ENCODE measurements at regions not wholly inside any gene's neighbourhood (a gene's known extent, or its start where the extent isn't known, plus 50 kb on each side); places are given as distances from the start of the nearest gene placed in this dataset.
A peak's percentile ranks its signal among the peaks of the same experiment; 100 is the strongest.

DNA sequence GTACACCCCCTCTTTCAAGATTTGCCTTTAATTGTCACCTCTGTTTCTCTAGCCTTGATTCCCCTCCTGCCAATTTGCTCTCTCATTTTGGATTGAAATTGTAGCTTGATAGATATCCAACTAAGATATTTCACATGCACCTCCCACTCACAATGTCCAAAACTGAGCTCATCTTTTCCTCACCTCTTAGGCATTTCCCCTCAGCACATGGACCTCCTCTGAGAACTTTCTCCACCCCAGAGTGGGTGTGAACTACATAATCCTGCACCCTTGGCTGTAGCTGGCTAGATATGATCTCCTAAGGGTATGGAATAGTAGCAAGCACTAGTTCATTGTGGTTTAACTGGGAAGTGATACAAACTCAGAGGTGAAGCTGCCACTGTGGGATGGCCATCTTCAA lies 91.5 kb upstream of the SESN3 start:
- DNase-seq (ENCODE audit: low read depth) = peak; percentile 24

DNA sequence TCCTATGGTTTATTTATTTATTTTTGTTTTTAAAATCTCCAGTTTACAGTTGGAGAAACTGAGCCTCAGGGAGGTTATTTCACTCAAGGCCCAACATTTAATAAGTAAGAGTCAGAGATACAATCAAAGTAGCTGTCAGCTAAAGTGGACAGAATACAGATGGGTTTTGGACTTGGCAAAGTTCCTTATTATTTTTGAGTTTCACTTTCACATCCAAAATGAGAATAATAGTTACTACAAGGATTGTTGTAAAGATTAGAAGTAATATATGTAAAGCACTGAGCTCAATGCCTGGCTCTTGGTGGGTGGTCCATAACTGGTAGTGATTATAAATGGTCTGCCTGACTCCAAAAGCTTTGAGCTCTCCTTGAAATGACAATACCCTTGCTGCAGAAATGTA lies 87.5 kb upstream of the SESN3 start:
- DNase-seq (ENCODE audit: low read depth) = no peak

DNA sequence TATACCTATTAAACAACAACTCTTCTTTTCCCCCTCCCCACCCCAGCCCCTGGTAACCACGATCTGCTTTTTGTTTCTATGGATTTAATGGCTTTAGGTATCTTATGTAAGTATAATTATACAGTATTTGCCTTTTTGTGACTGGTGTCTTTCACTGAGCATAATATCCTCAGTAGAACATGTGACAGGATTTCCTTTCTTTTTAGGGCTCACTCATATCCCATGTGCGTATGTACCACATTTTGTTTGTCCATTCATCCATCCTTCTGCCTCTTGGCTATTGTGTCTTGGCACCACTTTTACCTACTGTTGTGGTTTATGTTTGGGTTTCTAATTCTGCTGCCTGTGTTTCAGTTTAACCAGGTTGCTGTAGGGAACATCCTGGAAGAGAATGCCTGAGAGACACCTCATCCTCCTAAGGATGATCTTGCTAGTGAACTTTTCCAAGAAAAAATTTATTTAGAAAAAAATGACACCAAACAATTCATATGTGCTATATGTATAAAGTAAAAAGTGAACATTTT lies 77.6 kb upstream of the SESN3 start:
- DNase-seq (ENCODE audit: low read depth) = no peak

DNA sequence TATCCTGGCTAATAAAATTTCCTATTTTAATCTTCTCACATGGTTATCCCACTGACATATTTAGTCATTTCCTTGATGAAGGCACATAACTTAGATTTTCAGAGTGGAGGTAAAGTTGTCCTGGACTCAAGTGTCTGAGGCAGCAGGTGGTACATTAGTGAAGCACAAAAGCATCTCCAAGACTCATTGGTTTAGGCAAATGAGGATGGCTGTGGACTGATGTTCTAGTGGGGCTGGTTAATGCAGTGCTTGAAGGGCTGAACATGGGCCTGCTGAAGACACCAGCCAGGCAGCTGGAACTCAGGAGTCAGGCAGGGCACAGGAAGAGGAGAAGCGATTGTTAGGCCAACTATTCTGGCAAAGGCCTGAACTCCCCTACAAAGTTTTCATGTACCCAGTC lies 76.3 kb upstream of the SESN3 start:
- DNase-seq (ENCODE audit: low read depth) = no peak

DNA sequence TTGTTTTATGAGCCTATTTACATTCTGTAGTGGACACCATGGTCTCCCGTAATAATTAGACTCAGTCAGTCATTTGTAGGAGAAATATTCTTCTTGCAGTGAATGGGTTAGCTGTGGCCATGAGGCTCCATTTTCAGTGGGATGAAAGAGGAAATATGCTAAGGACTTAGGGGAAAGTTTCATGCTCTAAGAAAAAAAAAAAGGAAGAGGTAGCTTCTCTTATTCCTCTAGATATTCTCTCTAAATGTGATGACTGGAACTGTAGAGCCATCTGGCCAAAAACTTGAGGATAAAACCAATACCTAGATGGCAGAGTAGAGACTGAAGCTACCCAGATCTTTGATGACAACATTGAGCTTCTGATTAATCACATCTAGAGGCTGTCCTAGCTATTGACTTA lies 75.8 kb upstream of the SESN3 start:
- DNase-seq (ENCODE audit: low read depth) = no peak

DNA sequence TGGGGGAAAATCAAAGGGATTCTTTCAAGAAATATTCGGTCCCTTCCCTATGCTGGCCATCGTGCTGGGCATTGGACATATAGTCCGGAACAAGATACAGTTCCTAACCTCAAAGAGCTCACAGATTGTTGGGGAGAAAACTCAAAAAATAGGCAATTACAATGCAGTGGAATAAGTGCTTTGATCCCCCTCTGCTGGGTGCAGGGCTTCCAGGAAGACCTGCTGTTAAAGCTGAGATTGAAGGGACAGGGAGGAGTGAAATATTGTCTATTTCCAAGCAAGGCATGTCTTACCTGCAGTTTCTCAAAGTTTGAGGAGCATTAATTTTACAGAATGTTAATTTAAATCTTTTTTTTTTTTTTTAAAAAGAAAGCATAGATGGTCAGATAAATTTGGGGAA lies 75.1 kb upstream of the SESN3 start:
- no peak for DNase-seq (ENCODE audit: low read depth)

DNA sequence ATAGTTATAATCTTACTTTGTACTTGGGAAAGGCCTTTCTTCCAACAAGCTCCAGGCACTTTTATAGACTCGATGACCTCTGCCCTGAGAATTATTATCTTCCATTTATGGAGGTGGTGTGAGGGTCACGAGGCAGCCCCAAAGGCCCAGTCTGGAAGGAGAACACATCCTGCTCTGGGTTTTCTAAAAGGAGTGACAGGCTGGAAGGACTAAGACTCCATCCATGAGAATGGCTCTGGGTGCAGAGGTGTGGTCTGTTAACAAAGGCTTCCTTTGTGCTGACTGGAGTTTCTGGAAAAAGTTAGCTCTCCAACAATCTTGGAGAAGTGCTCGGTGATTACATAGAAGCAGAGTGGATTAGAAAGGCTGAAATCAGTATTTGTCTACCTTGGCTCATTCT lies 74.7 kb upstream of the SESN3 start:
- no peak for DNase-seq (ENCODE audit: low read depth)

DNA sequence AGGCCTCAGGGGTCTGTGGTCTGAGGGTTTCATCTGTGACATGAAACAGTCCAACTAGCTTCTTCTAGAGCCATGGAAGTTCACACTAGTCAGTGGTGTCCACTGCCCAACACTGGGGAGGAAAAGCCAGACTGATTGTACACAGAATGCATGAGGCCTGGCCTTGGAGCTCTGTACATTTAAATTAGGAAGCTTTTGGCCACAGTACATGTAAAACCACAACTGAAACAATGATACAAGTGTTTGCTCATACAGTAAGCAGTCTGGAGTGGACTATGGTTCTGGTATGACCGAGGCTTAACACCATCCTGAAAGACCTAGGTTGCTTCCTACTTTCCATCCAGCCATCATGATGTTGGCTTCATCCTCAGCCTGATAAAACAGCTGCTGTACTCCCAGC lies 73.8 kb upstream of the SESN3 start:
- DNase-seq (ENCODE audit: low read depth) = no peak

DNA sequence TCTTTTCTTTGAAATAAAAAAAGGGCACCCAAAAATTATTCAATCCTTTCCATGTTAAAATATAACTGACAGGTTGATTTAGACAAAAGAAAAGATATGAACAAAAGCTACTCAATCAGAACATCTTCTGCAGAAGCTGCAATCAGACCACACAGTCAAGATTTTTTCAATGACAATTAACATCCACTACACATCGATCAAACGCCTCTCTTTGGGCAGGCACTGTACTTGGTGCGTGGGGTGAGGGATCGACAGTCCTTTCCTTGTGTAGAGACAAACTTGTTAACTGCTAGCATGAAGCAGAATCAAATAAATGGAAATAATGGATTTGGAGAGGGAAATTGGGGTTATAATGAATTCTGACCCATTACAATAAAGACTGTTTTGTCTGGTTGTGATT lies 71.2 kb upstream of the SESN3 start:
- DNase-seq (ENCODE audit: low read depth) = no peak

DNA sequence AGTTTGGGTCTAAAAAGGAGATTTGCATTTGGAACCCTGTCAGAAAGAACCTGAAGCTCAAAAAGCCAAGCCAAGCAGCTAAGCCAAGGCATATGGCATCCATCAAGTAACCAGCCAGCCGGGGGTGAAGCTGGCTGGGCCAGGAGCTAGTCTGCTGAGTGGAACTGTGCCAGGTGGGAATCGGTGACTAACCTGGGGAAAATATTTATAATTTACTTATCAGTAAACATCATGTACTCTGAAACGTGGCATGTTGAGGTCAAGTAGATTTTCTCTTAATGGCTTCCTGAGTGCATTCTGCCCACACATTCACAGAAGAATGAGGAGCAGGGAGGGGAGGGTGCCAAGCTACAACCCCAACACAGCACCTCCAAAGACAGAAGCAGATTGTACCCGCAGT lies 70.5 kb upstream of the SESN3 start:
- no peak for DNase-seq (ENCODE audit: low read depth)

DNA sequence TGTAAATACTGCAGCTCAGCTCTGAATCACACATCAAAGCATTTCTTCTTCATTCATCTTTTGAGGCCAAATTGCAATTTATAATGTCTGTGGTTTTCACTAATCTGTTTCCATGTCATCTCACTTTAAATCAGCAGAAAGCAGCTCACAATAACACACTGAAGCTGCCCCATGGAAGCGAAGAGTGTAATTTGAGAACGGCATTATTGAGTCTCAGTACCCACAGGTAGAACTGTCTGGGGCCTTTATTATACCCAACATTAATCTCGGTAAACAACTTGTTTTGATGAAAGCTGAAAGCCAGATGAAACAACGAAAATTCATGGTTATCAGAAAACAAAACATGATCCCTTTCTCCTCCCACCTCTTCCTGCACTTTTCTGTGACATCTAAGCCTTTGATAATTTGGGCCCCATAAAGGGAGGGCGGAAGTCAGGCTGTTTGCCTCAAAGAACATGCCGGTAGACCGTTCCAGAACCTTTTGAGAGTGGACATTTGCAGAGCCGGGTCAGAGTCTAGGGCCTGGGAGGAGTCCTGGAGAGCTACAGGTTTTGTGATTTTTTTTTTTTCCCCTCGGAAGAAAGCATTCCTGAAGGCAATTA lies 68.2 kb upstream of the SESN3 start:
- DNase-seq (ENCODE audit: low read depth) = no peak

DNA sequence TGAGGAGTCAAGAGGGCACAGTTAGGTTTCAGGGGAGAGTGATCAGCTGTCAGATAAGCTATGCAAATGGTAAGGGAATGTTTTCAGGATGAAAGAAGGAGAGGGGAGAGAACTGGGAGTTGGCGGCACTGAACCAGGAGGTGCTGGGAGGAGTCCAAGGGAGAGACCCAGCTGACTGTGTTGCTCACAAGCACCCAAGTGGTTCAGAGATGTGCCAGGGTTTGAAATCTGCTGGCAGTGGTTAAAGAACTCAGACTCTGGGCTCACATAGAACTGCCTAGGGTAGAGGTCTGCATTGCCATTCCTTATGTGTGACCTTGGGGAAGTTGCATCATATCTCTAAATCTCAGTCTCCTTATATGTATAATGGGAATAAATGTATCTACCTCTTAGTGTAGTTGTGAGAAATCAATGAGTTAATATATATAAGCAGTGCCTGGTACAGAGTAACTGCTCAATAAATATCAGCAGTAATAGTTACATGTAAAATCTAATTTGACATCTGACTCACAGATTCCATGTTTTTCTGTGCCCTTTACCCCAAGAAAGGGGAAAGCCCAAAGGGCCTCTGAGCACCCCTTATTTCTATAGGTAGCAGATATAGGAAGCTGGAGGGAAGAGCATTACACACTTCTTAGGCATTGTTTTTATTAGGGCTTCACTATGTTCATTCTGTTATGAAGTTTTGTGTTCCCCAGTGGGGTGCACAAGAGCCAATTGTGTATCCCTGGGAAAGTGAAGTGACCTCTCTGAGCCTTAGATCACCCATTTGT lies 66.9 kb upstream of the SESN3 start:
- DNase-seq (ENCODE audit: low read depth) = no peak

DNA sequence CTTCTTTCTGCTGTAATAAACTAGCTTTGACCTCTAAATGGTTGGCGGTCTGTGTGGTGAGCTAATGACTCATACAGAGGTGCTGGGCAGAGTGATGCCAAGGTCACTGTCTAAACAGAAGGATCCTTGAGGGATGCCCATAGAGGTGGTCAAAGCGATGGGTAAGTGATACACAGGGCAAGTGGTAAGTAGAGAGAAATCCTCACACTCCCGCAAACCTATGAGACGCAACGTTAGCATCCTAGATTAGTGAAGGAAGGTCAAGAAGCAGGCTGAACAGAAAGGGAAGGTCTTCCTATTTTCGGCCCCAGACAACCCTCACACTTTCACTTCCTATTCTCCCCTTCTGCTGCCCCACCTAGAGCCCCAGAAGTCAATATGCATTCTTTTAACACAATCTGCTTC lies 65.6 kb upstream of the SESN3 start:
- no peak for DNase-seq (ENCODE audit: low read depth)

DNA sequence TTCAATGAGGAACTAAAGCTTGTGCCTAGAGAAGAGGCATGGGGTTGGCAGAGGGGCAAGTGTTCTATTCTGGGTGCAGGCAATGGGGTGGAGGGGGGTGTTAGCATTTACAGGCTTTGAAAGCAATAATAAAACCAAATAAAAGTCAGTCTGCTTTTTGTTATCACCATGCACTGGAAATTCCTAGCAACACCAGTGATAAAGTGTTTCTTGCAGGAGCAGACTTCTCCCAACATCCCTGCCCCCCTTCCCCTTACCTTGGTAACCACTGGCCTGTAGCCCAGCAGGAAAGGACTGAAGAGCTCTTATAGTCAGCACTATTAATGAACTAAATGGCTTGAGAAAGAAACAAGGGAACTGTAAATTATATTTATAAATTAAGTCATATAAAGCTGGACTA lies 65.2 kb upstream of the SESN3 start:
- no peak for DNase-seq (ENCODE audit: low read depth)

DNA sequence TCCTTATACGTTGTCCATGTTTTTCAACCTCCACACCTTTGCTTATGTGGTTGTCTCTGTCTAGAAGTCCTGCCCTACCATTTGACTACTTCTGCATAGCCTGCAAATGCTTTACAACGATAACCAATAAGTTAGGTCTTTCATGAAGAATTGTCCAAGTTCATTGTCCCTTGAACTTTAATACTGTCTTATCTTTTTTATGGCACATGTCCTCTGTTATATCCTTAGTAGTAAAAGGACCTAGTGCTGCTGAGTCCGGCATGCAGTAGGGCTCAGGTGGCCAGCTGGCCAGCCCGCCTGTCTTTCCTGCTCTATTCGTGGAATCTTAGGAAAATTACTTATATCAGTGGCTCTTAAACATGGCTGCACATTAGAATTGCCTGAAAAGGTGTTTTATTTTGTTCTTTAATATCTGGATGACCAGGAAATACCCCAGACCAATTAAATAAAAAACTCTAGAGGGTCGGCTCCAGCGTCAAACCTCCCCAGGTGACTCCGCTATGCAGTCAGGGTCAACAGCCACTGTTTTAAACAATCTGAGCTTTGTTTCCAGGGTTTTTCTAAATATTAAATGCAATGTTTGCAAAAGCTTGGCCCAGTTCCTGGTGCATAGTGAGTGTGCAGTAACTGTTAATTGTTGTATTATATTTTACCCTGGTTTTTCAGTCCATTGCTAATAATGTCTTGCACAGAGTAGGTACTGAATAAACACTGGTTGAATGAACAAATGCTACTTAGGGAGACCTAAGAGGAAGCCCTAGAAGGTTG lies 64.6 kb upstream of the SESN3 start:
- no peak for DNase-seq (ENCODE audit: low read depth)

DNA sequence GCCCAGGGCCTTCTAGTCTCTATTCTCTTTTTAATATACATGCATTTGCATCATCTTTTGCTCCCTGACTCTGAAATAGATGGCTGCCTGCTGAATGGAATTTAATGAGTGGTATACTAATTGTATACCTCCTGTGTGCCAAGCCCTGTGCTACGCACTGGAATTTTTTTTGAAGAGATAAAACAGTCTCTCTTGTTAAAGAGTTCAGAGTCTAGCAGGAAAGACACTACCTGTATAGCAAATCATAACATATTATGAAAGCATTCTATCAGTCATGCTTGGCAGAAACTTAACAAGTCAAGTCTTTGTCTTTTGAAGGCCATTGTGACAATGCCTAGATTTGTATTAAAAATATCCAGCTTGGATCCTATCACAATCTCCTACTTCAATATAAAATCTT lies 63.7 kb upstream of the SESN3 start:
- no peak for DNase-seq (ENCODE audit: low read depth)

DNA sequence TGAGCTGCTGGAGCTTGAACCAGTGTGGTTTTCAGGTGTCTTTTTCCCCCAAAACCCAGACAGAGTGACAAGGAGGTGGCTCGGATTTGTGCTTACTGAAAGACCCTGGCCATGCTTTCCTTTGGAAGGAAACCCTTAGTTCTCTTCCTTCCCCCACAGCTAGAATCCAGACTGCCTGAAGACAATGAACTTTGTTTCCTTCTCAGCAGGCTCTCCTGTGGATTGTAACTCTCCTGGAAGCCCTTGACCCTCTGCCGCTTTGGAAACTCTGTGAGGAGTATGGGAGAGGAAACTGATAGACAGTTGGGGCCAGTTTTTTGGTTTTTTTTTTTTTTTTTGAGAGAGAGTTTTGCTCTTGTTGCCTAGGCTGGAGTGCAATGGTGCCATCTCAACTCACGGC lies 62.1 kb upstream of the SESN3 start:
- DNase-seq (ENCODE audit: low read depth) = no peak

DNA sequence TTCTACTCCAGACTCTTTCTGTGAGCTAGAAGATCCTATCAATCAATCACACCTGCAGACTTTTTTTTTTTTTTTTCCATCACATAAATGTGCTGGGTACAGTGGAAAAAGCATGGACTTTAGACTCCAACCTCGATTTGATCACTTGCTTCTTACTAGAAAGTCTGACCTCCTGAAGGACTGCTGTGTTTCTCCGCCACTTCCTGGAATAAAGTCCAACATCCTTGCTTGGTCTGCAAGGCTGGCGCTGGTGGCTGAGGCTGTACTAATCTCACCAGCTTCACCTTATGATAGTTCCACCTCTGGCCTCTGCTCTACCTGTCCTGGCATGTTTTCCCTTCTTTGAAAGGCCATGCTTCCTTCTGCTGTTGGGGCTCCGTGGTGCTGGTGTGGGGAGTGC lies 60.9 kb upstream of the SESN3 start:
- no peak for DNase-seq (ENCODE audit: low read depth)

DNA sequence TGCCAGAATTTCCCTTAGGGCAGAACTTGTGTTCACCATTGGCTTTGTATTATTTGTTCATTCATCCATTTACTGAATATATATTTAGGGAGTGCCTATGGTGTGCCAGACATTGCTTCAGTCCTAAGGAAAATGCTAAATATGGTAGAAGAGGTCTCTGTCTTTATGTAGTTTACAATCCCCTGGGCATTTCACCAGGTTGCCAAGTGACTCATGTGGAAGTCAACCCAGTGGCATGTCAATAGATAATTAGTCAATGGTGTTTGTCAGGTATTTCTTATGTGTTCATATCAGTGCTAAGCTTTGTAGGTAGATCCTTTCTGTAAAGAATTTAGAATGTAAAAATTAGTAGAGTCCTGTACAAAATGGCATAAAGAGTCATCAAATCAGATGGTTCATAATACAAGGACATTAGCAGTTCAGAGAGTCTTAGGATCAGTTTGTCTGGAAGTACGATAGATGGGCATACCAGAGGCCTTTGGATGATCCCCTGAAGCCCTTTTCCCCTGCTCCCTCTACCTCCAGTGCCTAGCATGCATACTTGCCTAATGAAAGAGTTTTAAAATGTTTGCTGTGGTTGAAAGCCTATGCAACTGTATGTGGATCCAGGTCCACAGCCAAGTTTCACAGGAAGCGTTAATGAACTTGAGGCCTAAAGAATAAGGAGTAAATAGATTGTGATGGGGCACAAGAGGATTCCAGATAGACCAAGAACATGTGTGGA lies 58.5 kb upstream of the SESN3 start:
- no peak for DNase-seq (ENCODE audit: low read depth)

DNA sequence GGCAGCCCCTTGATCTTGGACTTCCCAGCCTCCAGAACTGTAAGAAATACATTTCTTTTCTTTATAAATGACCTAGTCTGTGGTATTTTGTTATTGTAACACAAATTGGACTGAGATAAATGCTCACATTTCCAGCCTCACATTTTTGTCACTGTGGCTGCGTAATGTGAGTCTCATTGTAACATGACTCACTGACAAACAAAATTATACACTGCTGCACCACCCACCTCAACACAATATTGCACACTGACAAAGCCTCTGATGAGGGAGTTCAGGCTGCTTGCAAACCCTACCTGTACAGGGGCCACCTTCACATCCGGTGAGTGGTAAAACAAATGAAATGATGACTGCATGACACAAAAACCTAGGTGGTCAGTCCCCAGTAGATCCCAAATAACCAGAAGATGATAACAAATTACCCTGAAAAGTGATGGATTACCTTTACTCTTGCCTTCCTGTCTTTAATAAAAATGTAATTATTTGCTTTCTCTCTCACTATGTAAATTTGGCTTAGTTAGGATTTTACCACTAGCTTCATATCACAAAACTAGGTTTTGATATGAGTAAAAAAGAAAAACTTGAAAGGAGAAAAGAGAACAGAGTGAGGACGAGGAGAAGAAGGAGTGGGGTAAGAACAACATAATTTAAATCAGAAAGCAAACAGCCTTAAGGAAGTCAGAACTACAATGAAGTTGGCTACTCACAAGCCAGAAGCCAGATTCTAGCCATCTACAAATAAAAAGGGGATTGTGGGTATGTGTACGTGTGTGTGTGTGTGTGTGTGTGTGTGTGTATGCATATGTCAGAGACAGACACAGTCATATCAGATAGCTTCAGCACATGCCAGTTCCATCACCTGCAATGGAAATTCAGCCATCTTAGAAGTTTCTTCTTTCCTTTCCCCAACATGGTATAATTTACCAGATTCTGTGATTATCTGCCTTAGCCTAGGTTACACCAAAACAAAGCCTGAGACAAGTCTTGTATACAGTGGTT lies 53.4 kb upstream of the SESN3 start:
- DNase-seq (ENCODE audit: low read depth) = no peak

DNA sequence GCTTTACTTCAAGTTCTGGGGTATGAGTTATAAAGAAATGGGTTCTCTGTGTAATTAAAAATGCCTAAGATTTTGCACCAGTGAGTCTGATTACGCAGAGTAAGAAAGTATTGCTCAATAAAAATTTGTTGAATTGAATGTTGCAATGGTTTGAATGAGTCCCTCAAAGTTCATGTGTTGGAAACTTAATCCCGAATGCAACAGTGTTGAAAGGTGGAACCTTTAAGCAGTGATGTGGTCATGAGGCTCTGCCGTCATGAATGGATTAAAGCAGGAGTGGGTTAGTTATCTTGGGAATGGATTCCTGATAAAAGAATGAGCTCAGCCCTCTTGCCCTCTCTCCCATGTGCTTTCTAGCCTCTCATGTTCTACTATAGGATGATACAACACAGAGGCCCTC lies 52.6 kb upstream of the SESN3 start:
- DNase-seq (ENCODE audit: low read depth) = no peak

All from forelimb muscle (tissue), 1 donor.